CD4-positive, alpha-beta T cell (primary cell): ENCODE measurements at regions not wholly inside any gene's neighbourhood (a gene's known extent, or its start where the extent isn't known, plus 50 kb on each side); places are given as distances from the start of the nearest gene placed in this dataset.

ENCODE experiments used
- ATAC-seq: fragments of 200-7000 bp; cut with Tn5 transposase; one replicate; pipeline ENCODE4 v1.10.0; 2022; ENCODE audit warnings: mild to moderate bottlenecking; ENCODE audit not compliant: poor library complexity
- CTCF ChIA-PET: fragments of 350-600 bp; sonication (Branson Sonifier 250); formaldehyde crosslinking; loops from one replicate; lab custom pipeline; 2021; ENCODE audit warnings: antibody characterized with exemption, inconsistent platforms; lab: Charles Lee
- POLR2A ChIA-PET: fragments of 350-600 bp; sonication (Branson Sonifier 250); formaldehyde crosslinking; loops from one replicate; lab custom pipeline; 2021; ENCODE audit warnings: antibody characterized with exemption, inconsistent platforms; lab: Charles Lee
- DNase-seq, 14 experiments: peaks; one replicate each; pipeline ENCODE4 v3.0.0-alpha.2; 2013 to 2020; ENCODE audit warnings: mixed read lengths in 2 of 14
- H3K27ac ChIP-seq, 2 donors: one replicate each; pipeline versions ENCODE4 v1.5.1 to v1.7.0; 2013; ENCODE audit warnings: low read length in 2 of 2, low read depth in 1 of 2, mild to moderate bottlenecking in 1 of 2
- H3K27me3 ChIP-seq, 2 experiments: 1 replicate in 1 of 2; 2 replicates in 1 of 2; pipeline versions ENCODE4 v1.6.1 to v1.7.0; 2013; ENCODE audit warnings: low read length in 2 of 2, control low read depth in 1 of 2, mild to moderate bottlenecking in 1 of 2, moderate library complexity in 1 of 2; ENCODE audit not compliant: insufficient read depth in 2 of 2, control insufficient read depth in 1 of 2
- H3K36me3 ChIP-seq: one replicate; pipeline ENCODE4 v1.6.1; 2013; ENCODE audit warnings: low read length, control low read depth; ENCODE audit not compliant: insufficient read depth
- H3K4me1 ChIP-seq: one replicate; pipeline ENCODE4 v1.6.1; 2013; ENCODE audit warnings: low read length, control low read depth; ENCODE audit not compliant: insufficient read depth
- H3K4me3 ChIP-seq: one replicate; pipeline ENCODE4 v1.5.1; 2013; ENCODE audit warnings: mild to moderate bottlenecking, low read length, moderate library complexity
- H3K9me3 ChIP-seq, 2 experiments: 1 replicate in 1 of 2; 2 replicates in 1 of 2; pipeline versions ENCODE4 v1.6.1 to v1.7.0; 2013; ENCODE audit warnings: low read length in 2 of 2, mild to moderate bottlenecking in 2 of 2, control low read depth in 1 of 2, moderate library complexity in 1 of 2; ENCODE audit not compliant: control insufficient read depth in 1 of 2, insufficient read depth in 1 of 2
- H3K27ac Mint-ChIP-seq: one replicate; pipeline ENCODE4 v1.8.0; 2020; ENCODE audit warnings: mixed read lengths
- H3K27me3 Mint-ChIP-seq: one replicate; pipeline ENCODE4 v1.8.0; 2021; ENCODE audit warnings: mixed read lengths
- H3K36me3 Mint-ChIP-seq: one replicate; pipeline ENCODE4 v1.8.0; 2021; ENCODE audit warnings: low read depth, mixed read lengths
- H3K4me1 Mint-ChIP-seq: one replicate; pipeline ENCODE4 v1.8.0; 2021; ENCODE audit warnings: low read depth, mixed read lengths
- H3K4me3 Mint-ChIP-seq: one replicate; pipeline ENCODE4 v1.8.0; 2020; ENCODE audit warnings: mild to moderate bottlenecking, mixed read lengths
- H3K9me3 Mint-ChIP-seq: one replicate; pipeline ENCODE4 v1.8.0; 2020; ENCODE audit warnings: mixed read lengths
- intact Hi-C, 2 experiments: fragments of 100-400 bp; cut with DNase I in 1 of 2; cut with micrococcal nuclease in 1 of 2; formaldehyde crosslinking; loops; one replicate each; pipeline versions ENCODE4 v1.15.1 to v1.9.0; 2023 to 2025; cut with DNase I, micrococcal nuclease
- TF ChIP-seq, protein P1 (sequence below): fragments of 200-600 bp; IDR thresholded peaks from one replicate; pipeline ENCODE4 v1.8.0; 2022; ENCODE audit warnings: antibody characterized with exemption, mild to moderate bottlenecking

DNA sequence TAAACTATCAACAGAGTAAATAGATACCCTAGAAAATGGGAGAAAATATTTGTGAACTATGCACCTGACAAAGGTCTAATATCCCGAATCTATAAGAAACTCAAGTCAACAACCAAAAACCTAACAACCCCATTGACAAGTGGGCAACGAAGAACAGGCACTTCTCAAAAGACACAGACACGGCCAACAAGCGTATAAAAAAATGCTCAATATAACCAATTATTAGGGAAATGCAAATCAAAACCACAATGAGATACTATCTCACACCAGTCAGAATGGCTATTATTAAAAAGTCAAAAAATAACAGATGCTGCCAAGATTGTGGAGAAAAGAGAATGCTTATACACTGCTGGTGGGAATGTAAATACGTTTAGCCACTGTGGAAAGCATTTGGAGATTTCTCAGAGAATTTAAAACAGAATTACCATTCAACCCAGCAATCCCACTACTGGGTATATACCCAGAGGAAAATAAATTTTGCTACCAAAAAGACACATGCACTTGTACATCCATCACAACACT is 63.2 kb upstream of the CAV2 start:
- no peak for DNase-seq
- CTCF ChIA-PET, result no interaction called here
- Histone ChIP-seq H3K4me3 (no peak overlapping the region), H3K4me1 (no peaks in the 10 kb centered on the region), H3K9me3 (no peaks in the 10 kb centered on the region), H3K36me3 (no peaks in the 10 kb centered on the region), H3K27ac (no peak overlapping the region), H3K27me3 (peaks cover 0 to 6% of the 10 kb centered on the region in 2 experiments)
- Mint-ChIP-seq H3K9me3 (no peaks in the 10 kb centered on the region), H3K27ac (no peak overlapping the region), H3K4me1 (no peaks in the 10 kb centered on the region), H3K36me3 (no peaks in the 10 kb centered on the region), H3K4me3 (no peak overlapping the region), H3K27me3 (peaks cover 20% of the 10 kb centered on the region)
- POLR2A ChIA-PET, result no interaction called here
- ATAC-seq, result no peak
- intact Hi-C loops, result no loop called here
- TF ChIP-seq, protein P1, sequence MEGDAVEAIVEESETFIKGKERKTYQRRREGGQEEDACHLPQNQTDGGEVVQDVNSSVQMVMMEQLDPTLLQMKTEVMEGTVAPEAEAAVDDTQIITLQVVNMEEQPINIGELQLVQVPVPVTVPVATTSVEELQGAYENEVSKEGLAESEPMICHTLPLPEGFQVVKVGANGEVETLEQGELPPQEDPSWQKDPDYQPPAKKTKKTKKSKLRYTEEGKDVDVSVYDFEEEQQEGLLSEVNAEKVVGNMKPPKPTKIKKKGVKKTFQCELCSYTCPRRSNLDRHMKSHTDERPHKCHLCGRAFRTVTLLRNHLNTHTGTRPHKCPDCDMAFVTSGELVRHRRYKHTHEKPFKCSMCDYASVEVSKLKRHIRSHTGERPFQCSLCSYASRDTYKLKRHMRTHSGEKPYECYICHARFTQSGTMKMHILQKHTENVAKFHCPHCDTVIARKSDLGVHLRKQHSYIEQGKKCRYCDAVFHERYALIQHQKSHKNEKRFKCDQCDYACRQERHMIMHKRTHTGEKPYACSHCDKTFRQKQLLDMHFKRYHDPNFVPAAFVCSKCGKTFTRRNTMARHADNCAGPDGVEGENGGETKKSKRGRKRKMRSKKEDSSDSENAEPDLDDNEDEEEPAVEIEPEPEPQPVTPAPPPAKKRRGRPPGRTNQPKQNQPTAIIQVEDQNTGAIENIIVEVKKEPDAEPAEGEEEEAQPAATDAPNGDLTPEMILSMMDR, result no peak

DNA sequence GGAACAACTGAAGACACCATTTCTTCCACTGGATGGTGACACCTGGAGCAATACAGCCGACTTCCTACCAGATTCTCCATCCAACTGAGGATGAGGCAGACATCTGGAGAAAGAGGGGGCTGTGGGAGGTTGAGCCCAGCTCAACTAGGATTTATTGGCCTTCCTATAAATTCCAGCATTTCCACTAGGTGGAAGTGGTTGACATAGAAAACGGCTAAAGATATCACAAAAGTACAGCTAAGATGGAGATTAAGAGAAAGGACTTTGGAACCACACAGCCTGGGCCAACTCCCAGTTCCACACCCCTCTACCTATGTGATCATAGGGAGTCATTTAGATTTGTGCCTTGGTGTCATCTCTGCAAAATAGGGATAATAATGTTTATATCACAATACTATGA is 61.3 kb upstream of the CAV2 start:
- peaks cover 3% of the 10 kb centered on the region for H3K27me3 Mint-ChIP-seq
- no peaks in the 10 kb centered on the region for H3K4me1 ChIP-seq
- no peak overlapping the region for H3K4me3 Mint-ChIP-seq
- no peaks in the 10 kb centered on the region for H3K36me3 ChIP-seq
- no peaks in the 10 kb centered on the region for H3K4me1 Mint-ChIP-seq
- intact Hi-C loops, result no loop called here
- no peaks in the 10 kb centered on the region for H3K9me3 ChIP-seq
- ATAC-seq (no peak), DNase-seq (no peak)
- no peak overlapping the region for H3K27ac ChIP-seq
- H3K27me3 ChIP-seq, result no peaks in the 10 kb centered on the region
- POLR2A ChIA-PET, result no interaction called here
- CTCF ChIA-PET, result interaction anchor here (1.5 kb wide), 1 partner anchor 9 kb away, joined by 3 read pairs; no protein-coding TSS in a partner anchor
- H3K27ac Mint-ChIP-seq, result no peak overlapping the region
- H3K36me3 Mint-ChIP-seq, result no peaks in the 10 kb centered on the region
- no peaks in the 10 kb centered on the region for H3K9me3 Mint-ChIP-seq
- no peak overlapping the region for H3K4me3 ChIP-seq
- TF ChIP-seq, protein P1, result no peak

DNA sequence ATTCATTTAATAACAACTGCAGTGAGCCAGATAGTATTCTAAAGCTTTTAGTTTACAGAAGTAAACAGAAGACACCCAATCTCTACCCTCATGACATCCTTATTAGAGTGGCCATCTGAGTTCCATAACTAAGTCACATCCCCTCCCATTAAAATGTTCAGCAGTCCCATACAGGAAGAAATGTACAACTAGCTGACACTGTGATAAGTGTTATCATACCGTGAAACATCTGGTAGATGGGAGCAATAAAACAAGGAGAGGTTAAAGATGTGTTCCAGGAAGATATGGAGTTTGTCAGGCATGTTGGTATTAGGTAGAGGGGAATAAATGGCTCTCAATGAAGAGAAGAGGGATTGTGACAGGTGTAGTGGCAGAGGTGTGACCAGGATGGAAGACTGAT is 60.5 kb upstream of the CAV2 start:
- no peak overlapping the region for H3K4me3 Mint-ChIP-seq
- no peaks in the 10 kb centered on the region for H3K4me1 Mint-ChIP-seq
- no peaks in the 10 kb centered on the region for H3K27me3 ChIP-seq
- no peaks in the 10 kb centered on the region for H3K27me3 Mint-ChIP-seq
- ChIA-PET CTCF (interaction anchor here (1.5 kb wide), 1 partner anchor 8 kb away, joined by 3 read pairs; no protein-coding TSS in a partner anchor), POLR2A (no interaction called here)
- H3K36me3 ChIP-seq, result no peaks in the 10 kb centered on the region
- ATAC-seq (no peak), DNase-seq (no peak)
- intact Hi-C loops, result no loop called here
- no peak overlapping the region for H3K4me3 ChIP-seq
- no peak overlapping the region for H3K27ac Mint-ChIP-seq
- H3K9me3 ChIP-seq, result no peaks in the 10 kb centered on the region
- H3K9me3 Mint-ChIP-seq, result no peaks in the 10 kb centered on the region
- TF ChIP-seq, protein P1, result no peak
- no peak overlapping the region for H3K27ac ChIP-seq
- no peaks in the 10 kb centered on the region for H3K4me1 ChIP-seq
- H3K36me3 Mint-ChIP-seq, result no peaks in the 10 kb centered on the region
